KG1 (cell line): ENCODE measurements at regions not wholly inside any gene's neighbourhood (a gene's known extent, or its start where the extent isn't known, plus 50 kb on each side); places are given as distances from the start of the nearest gene placed in this dataset.
"Not testable (repeated sequence)": the region's sequence is repeated elsewhere in the genome, so short reads cannot be mapped to it uniquely, and the experiment has no call there.

Experiments used
- DNase-seq: peaks from one replicate; lab custom pipeline; 2025; lab: John Stamatoyannopoulos, UW

- DNase-seq: no peak
These were observed 213.9 kb downstream of the PRDM9 start for GRCh38 chr5:23721336-23721735.

DNA sequence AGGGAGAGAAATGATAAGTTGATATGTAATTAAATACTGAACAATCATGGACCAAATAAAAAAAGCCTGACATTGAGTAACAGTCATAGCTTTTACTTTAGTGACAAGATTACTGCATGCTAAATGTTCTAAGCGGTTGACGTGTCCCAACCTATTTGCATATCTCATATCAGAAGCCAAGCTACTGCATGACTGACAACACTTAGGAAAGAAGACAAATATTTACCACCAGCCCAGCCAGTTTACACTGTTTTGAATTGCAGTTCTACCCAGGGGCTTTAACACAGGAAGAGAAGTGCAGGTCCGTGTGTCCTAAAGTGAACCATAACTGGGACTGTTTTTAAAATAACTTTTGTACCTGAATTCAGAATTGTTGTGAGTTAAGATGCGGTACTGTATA lies 219.9 kb downstream of the PRDM9 start:
- no peak for DNase-seq

DNA sequence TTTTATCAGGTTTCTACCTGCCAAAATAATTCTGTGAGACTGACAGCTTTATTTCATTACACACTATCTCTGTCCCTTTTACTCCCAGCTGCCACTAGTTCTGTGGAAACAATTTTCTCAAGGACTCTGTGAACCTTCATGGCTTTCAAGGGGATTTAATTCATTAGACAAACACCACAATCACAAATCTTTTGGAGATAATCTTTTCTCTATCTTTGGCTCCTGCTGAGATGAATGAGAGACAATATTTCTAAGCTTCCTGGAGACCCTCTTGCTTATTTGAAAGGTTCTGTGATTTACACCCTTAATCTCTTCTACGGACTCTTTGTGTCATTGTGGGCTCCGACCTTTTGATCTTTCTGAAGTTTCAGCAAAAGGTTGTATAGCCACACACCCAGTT lies 222.6 kb downstream of the PRDM9 start:
- DNase-seq: no peak

DNA sequence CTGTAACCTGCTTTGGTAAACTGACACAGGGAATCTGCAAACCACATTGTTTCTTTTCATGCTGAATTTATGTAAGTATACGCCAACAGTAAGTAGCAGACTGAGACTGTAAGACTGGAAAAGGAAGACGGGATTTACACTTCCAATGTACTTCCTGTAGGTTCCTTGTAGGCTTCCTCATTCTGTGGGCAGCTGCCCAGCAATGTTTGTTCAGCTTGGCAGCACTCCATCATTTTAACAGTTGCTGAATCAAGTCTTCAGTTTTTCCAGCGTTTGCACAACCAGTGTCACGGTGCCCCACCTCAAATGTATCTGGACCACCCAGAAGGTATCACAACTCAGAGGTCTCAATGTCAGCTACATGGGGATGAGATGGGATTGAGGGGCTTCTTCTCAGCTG lies 232.6 kb downstream of the PRDM9 start:
- no peak for DNase-seq

DNA sequence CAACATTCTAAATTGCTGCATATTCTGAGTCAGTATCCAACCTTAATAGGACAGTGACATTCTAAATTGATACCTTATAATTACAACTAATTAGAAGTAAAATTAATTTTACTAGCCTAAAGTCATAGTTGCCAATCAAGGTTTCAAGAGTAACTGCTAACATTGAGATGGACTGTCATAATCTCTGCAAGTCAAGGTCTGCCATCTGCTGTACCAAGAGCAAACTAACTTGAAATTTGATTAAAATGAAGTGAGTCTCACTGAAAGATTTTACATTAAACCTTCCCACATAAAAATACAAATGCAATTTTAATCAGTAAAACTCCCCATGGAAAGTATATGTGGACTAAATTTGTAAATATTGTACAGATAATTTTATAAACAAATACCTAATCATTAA lies 235.3 kb downstream of the PRDM9 start:
- no peak for DNase-seq

DNA sequence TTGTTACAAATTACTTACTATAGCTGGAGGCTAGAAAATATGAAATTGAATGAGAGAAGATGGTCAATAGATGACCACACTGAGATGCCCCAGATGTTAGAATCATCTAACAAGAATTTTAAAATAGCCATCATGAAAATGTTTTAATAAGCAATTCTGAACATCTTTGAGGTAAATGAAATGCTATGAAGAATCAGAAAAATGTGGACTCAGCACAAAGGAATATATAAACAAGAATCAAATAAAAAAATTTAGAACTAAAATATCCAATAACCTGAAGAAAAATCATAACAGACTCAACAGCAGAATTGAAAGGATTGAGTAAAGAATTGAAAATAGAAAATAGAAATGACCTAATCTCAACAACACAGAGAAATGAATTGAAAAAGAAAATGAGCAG lies 248.5 kb downstream of the PRDM9 start:
- no peak for DNase-seq

GRCh38 chr5:23756779-23757178 lies 249.4 kb downstream of the PRDM9 start:
- DNase-seq: no peak

- no peak for DNase-seq
These were observed 255.8 kb downstream of the PRDM9 start for GRCh38 chr5:23763170-23763569.

- no peak for DNase-seq
These were observed 269.3 kb downstream of the PRDM9 start for GRCh38 chr5:23776684-23777083.

DNA sequence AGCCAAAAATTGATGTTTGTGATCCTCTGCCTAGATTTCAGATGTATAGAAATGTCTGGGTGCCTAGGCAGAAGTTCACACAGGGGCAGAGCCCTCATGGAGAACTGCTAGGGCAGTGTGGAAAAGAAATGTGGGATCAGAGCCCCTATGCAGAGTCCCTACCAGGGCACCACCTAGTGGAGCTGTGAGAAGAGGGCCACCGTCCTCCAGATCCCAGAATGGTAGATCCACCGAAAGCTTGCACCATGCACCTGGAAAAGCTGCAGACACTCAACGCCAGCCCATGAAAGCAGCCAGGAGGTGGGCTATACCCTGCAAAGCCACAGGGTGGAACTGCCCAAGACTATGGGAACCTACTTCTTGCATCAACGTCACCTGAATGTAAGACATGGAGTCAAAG lies 292.9 kb downstream of the PRDM9 start:
- not testable (repeated sequence) for DNase-seq

DNA sequence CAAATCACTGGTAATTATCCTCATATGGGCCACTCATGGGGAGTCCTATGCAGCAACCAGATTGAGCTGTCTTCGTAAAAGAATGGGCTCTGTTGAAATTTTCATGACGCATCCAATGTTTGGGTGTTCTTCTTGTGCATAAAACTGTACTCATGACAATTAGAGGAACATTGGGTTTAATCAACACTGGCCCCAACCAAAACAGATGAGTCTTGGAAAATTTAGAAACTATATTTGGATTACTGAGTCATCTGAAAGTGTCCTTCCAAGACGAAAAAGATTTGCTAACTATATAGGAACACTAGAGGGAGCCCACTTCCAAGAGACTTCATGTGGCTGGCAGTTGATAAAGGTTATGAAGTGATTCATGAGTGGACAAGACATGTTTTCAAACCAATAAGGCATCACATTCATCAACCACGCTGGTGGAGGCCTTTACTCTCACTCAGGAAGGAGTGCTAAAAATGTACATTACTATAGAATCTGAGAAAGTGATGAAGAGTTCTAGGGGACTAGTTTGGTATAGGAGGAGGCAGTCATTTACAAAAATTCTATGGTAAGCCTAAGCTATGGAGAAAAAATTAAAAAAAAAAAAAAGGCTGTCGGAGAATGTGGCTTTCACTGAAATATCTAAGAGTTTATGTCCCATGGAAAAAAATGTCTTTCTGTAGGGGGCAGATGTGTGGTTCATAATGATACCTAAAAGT lies 313.5 kb downstream of the PRDM9 start:
- peak; percentile 11 for DNase-seq

DNA sequence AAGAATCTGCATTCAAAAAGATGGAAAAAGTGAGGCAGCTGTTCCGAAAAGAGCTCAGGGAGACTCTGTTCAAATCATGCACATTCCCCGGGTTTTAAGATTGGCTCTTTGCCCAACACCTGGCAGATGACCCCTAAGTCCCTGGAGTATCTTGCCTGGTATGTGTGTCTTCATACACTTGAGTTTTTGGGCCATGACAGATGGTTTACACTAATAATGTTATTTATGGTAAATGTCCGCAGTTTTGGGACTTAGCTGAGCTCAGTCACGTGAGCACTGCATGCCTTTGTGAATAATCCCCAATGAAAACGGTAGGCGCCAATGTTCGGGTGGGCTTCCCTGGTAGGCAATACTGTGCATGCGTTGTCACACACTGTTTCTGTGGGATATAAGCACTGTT lies 316.1 kb downstream of the PRDM9 start:
- DNase-seq: no peak

GRCh38 chr5:23825196-23825595 lies 317.8 kb downstream of the PRDM9 start:
- DNase-seq: no peak

DNA sequence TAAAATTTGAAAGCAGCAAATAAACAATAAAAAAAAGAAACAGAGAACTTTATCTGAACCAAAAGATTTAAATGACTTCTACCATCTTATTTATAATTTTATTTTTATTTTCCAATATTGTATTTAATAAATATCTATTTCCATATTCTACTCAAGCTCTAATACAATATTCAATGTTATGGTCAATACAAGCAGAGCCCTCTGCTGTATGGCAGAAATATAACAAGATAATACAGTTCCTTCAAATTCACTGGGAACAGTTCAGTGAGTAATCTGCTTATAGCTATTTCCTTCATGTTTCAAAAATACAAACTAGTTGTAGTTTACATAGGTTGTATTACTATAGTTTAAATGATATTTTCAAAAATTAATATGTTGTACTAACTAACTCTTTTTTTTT lies 332.7 kb downstream of the PRDM9 start:
- DNase-seq: no peak

DNA sequence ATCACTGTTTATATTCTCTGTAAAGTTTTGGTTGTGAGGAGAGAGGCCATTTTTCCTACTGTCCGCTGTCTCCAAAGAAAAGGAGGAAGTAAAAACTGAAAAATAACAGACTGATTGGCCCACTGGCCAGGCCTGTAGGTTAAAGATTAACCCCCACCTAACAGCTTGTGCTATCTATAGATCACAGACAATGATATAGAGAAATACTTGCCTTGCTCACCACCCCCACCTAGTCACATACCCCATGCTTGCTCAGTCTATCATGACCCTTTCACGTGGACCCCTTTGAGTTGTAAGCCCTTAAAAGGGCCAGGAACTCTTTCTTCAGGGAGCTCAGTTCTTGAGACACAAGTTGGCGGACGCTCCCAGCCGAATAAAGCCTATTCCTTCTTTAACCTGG lies 357.4 kb downstream of the PRDM9 start:
- DNase-seq: no peak

GRCh38 chr5:23877847-23878246 lies 370.4 kb downstream of the PRDM9 start:
- DNase-seq: no peak

DNA sequence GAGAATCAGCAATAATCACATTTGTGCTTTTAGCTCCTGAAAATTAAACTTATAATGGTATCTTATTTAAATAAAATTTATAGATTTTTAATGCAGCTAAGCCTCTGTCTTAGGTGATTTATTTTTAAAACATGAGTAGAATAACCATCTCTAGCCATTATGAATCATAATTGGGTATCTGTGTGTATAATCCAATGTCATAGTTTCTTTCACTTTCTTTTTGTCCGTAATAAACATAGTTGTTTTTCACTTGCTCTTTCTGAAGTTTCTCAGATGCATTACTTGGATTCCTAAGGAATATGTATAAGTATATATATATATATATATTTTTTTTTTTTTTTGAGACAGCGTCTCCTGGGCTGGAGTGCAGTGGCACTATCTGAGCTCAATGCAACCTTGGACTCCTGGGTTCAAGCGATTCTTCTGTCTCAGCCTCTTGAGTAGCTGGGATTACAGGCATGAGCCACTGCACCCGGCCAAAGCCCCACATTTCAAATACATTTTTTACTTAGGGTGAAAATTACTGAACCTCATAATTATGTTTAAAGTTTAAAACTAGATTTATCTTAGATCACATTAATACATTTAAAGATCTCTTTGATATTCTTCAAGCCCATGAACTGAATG lies 377.1 kb downstream of the PRDM9 start:
- DNase-seq: no peak

GRCh38 chr5:23893561-23893960 lies 386.2 kb downstream of the PRDM9 start:
- DNase-seq: no peak

- no peak for DNase-seq
These were observed 388.2 kb downstream of the PRDM9 start for GRCh38 chr5:23895614-23896013.

GRCh38 chr5:23930985-23931384 lies 423.6 kb downstream of the PRDM9 start:
- DNase-seq: no peak

GRCh38 chr5:23951261-23951928 lies 444.0 kb downstream of the PRDM9 start:
- not testable (repeated sequence) for DNase-seq

- no peak for DNase-seq
These were observed 456.0 kb downstream of the PRDM9 start for GRCh38 chr5:23963449-23963848.

DNA sequence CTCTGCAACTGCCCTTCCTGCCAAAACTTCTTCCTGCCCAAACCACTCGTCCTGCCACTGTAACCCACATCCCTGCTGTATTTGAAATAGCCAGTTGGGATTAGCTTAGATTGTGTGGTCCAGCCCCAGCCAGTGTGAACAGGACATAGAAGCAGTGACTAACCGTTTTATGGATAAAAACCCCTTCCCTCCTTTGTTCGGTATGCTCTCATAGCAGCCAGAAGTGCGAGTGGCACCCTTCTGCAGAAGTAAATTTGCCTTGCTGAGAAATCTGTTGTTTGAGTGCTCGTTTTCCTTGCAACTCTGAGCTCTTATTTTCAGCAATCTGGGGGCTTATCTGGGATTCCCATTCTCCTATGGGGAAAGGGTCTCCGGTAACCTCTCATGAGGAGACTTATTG lies 470.0 kb downstream of the PRDM9 start:
- DNase-seq: no peak

DNA sequence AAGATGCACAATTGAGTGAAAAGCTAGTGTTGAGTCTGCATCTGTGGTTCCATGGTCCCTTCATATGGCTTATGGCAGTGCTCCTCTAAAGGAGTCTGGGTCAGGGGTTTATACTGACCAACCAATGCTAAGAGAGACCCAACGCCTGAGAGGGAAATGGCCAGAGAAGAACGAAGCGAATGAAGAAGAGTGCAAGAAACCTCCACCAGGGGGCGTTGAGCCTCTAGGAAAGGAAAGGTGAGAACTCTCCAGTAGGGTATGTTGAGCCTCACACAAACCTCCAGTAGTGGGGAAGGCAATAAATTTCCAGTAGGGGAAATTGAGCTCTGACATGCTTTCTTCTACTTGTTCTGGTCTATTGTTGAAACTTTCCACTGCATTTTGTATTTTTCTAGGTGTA lies 470.6 kb downstream of the PRDM9 start:
- no peak for DNase-seq
